Caco-2 (cell line): ENCODE measurements at regions not wholly inside any gene's neighbourhood (a gene's known extent, or its start where the extent isn't known, plus 50 kb on each side); places are given as distances from the start of the nearest gene placed in this dataset.

Source experiments
- BruUV-seq: library from RNA; stranded (reverse); fragments of 400-500 nt; replicated peaks from 2 replicates; lab custom pipeline; 2021; lab: Mats Ljungman, UMichigan
- CTCF ChIA-PET: fragments of 300-600 bp; sonication (Branson Sonifier 250); formaldehyde crosslinking; loops from one replicate; lab custom pipeline; 2022; ENCODE audit warnings: antibody characterized with exemption; lab: Charles Lee
- POLR2A ChIA-PET: fragments of 300-600 bp; sonication (Branson Sonifier 250); formaldehyde crosslinking; loops from one replicate; lab custom pipeline; 2022; ENCODE audit warnings: antibody characterized with exemption; lab: Charles Lee
- DNase-seq, 2 experiments: peaks; one replicate each; pipeline versions ENCODE4 v3.0.0 to v3.0.0-alpha.2; 2020 to 2022
- H3K27me3 ChIP-seq: replicated peaks from 2 replicates; pipeline ENCODE4 v1.6.0; 2011; ENCODE audit warnings: low read length; ENCODE audit not compliant: control insufficient read depth, insufficient read depth
- H3K36me3 ChIP-seq: 2 replicates; pipeline ENCODE4 v1.5.1; 2011; ENCODE audit warnings: low read length; ENCODE audit not compliant: control insufficient read depth, insufficient read depth
- H3K4me1 ChIP-seq: fragments of 250-450 bp; sonication (Bioruptor Pico); 2 replicates; pipeline ENCODE4 v1.5.1; 2020; ENCODE audit warnings: mild to moderate bottlenecking
- H3K4me3 ChIP-seq: 2 replicates; pipeline ENCODE4 v1.5.1; 2011; ENCODE audit warnings: low read depth, mild to moderate bottlenecking, control low read depth, low read length
- H3K9me3 ChIP-seq: fragments of 250-450 bp; sonication (Bioruptor Pico); 2 replicates; pipeline ENCODE4 v1.5.1; 2020; ENCODE audit warnings: mild to moderate bottlenecking, moderate library complexity
- H3K27ac Mint-ChIP-seq: one replicate; pipeline ENCODE4 v1.8.0; 2022; ENCODE audit warnings: mixed read lengths; ENCODE audit not compliant: unreplicated experiment
- H3K27me3 Mint-ChIP-seq: one replicate; pipeline ENCODE4 v1.8.0; 2022; ENCODE audit warnings: mixed read lengths; ENCODE audit not compliant: insufficient read depth, unreplicated experiment
- H3K36me3 Mint-ChIP-seq: one replicate; pipeline ENCODE4 v1.8.0; 2022; ENCODE audit warnings: mild to moderate bottlenecking, mixed read lengths; ENCODE audit not compliant: insufficient read depth, unreplicated experiment
- H3K4me1 Mint-ChIP-seq: one replicate; pipeline ENCODE4 v1.8.0; 2022; ENCODE audit warnings: low read depth, mixed read lengths; ENCODE audit not compliant: unreplicated experiment
- H3K4me3 Mint-ChIP-seq: one replicate; pipeline ENCODE4 v1.8.0; 2022; ENCODE audit warnings: mild to moderate bottlenecking, moderate library complexity, mixed read lengths; ENCODE audit not compliant: unreplicated experiment
- H3K9me3 Mint-ChIP-seq: one replicate; pipeline ENCODE4 v1.8.0; 2022; ENCODE audit warnings: mixed read lengths; ENCODE audit not compliant: unreplicated experiment
- intact Hi-C: fragments of 100-400 bp; cut with micrococcal nuclease; formaldehyde crosslinking; loops from one replicate; pipeline ENCODE4 v1.10.0; 2022; ENCODE audit not compliant: unreplicated experiment
- TF ChIP-seq, protein P1 (sequence below), 2 experiments: fragments of 200-600 bp in 1 of 2; IDR thresholded peaks; 1 replicate in 1 of 2; 2 replicates in 1 of 2; pipeline versions ENCODE4 v1.5.1 to v1.8.0; 2011 to 2022; ENCODE audit warnings: antibody characterized with exemption in 1 of 2, control low read depth in 1 of 2, inconsistent platforms in 1 of 2, low read depth in 1 of 2, low read length in 1 of 2, mild to moderate bottlenecking in 1 of 2, moderate library complexity in 1 of 2; ENCODE audit not compliant: insufficient read depth in 1 of 2, severe bottlenecking in 1 of 2, unreplicated experiment in 1 of 2

DNA sequence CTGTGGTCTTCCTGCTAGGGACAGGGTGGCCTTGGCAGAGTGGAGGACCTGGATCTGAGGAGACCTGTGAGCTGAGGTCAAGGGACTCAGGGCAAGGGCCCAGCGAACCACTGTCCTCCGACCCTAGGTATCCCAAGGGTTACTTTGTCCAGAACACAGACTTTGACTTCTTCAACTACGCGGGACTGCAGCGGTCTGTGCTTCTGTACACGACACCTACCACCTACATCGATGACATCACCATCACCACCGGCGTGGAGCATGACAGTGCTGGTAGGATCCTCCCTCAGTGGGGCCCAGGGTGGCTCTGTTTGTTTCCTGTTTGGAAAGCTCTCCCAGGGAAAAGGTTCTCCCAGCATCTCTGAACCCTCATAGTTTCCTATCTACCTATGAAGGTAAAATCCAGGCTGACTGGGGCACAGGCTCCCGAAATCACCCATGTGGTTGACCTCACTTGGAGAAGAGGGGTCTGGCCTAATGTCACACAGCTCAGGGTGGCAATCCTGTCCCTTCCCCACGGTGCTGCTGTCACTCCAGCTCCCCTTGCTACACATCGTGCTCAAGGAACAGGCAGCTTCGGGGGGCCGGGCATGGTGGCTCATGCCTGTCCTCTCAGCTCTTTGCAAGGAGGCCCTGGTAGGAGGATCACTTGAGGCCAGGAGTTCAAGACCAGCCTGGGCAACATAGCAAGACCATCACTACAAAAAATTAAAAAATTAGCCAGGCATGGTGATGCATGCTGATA lies 57.6 kb downstream of the ZNF727 start:
- no peak for DNase-seq
- Mint-ChIP-seq H3K36me3 (no peaks in the 10 kb centered on the region), H3K4me3 (no peak overlapping the region)

DNA sequence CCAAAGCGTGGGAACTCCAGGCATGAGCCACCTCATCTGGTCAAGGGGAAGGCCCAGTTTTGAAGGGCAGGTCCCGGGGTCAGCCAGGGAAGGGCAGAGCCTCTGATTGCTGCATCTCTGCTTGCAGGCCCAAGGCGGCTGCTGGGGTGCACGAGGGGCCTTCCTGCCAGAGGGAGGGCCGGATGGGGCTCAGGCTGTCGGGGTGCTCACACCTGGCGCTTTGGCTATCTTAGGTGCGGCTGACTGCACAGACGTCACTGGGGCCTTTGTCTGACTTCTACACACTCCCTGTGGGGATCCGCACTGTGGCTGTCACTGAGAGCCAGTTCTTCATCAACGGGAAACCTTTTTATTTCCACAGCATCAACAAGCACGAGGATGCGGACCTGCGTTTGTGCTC lies 68.7 kb downstream of the ZNF727 start:
- Histone ChIP-seq H3K27me3 (no peaks in the 10 kb centered on the region), H3K4me1 (no peaks in the 10 kb centered on the region), H3K36me3 (no peaks in the 10 kb centered on the region), H3K9me3 (peaks cover 10% of the 10 kb centered on the region), H3K4me3 (no peak overlapping the region)
- BruUV-seq = no TSS peak
- Mint-ChIP-seq H3K9me3 (peaks cover 13% of the 10 kb centered on the region), H3K4me1 (no peaks in the 10 kb centered on the region), H3K27me3 (no peaks in the 10 kb centered on the region), H3K27ac (no peak overlapping the region), H3K36me3 (no peaks in the 10 kb centered on the region), H3K4me3 (no peak overlapping the region)
- no peak for DNase-seq
- ChIA-PET CTCF (no interaction called here), POLR2A (no interaction called here)
- intact Hi-C loops = no loop called here
- TF ChIP-seq, protein P1, sequence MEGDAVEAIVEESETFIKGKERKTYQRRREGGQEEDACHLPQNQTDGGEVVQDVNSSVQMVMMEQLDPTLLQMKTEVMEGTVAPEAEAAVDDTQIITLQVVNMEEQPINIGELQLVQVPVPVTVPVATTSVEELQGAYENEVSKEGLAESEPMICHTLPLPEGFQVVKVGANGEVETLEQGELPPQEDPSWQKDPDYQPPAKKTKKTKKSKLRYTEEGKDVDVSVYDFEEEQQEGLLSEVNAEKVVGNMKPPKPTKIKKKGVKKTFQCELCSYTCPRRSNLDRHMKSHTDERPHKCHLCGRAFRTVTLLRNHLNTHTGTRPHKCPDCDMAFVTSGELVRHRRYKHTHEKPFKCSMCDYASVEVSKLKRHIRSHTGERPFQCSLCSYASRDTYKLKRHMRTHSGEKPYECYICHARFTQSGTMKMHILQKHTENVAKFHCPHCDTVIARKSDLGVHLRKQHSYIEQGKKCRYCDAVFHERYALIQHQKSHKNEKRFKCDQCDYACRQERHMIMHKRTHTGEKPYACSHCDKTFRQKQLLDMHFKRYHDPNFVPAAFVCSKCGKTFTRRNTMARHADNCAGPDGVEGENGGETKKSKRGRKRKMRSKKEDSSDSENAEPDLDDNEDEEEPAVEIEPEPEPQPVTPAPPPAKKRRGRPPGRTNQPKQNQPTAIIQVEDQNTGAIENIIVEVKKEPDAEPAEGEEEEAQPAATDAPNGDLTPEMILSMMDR (IDR thresholded peaks at IDR 0.05; ENCODE audit: insufficient read depth in 1 of 2, low read depth in 1 of 2, low read length in 1 of 2, severe bottlenecking in 1 of 2, unreplicated experiment in 1 of 2) = no peak

More for the DNA sequence above, 57.6 kb downstream of the ZNF727 start:
- H3K9me3 ChIP-seq = peaks cover 10% of the 10 kb centered on the region
- ChIA-PET CTCF (no interaction called here), POLR2A (no interaction called here)
- no peaks in the 10 kb centered on the region for H3K4me1 Mint-ChIP-seq
- no peaks in the 10 kb centered on the region for H3K36me3 ChIP-seq
- H3K4me1 ChIP-seq = no peaks in the 10 kb centered on the region
- TF ChIP-seq, protein P1 (IDR thresholded peaks at IDR 0.05; ENCODE audit: insufficient read depth in 1 of 2, low read depth in 1 of 2, low read length in 1 of 2, severe bottlenecking in 1 of 2, unreplicated experiment in 1 of 2) = no peak
- no peaks in the 10 kb centered on the region for H3K9me3 Mint-ChIP-seq
- no peak overlapping the region for H3K4me3 ChIP-seq
- intact Hi-C loops = no loop called here
- BruUV-seq = no TSS peak
- no peak overlapping the region for H3K27ac Mint-ChIP-seq
- H3K27me3 Mint-ChIP-seq = no peaks in the 10 kb centered on the region
- no peaks in the 10 kb centered on the region for H3K27me3 ChIP-seq

DNA sequence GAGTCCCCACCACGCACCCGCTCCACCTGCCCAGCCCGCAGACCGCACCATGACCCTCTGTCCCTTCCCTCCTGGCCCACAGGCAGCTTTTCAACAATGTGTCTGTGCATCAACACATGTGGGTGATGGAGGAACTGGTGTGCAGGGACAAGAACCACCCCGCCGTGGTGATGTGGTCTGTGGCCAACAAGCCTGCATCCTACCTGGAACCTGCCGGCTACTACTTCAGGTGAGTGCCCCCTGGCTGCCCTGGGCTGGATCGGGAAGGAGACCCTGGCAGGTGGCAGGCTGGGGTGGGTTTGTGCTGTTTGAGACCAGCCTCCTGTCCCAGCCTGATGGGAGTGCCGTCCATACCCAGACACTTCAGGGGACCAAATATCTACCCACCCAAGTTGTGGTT lies 69.6 kb downstream of the ZNF727 start:
- BruUV-seq = no TSS peak

More for the DNA sequence above, 69.6 kb downstream of the ZNF727 start:
- H3K4me3 Mint-ChIP-seq = no peak overlapping the region
- no peaks in the 10 kb centered on the region for H3K27me3 Mint-ChIP-seq
- Histone ChIP-seq H3K4me3 (no peak overlapping the region), H3K36me3 (no peaks in the 10 kb centered on the region), H3K27me3 (no peaks in the 10 kb centered on the region), H3K4me1 (no peaks in the 10 kb centered on the region), H3K9me3 (peaks cover 7% of the 10 kb centered on the region)
- TF ChIP-seq, protein P1 (IDR thresholded peaks at IDR 0.05; ENCODE audit: insufficient read depth in 1 of 2, low read depth in 1 of 2, low read length in 1 of 2, severe bottlenecking in 1 of 2, unreplicated experiment in 1 of 2) = no peak
- H3K36me3 Mint-ChIP-seq = no peaks in the 10 kb centered on the region
- POLR2A ChIA-PET = no interaction called here
- no peaks in the 10 kb centered on the region for H3K4me1 Mint-ChIP-seq
- H3K9me3 Mint-ChIP-seq = peaks cover 13% of the 10 kb centered on the region
- intact Hi-C loops = no loop called here
- H3K27ac Mint-ChIP-seq = no peak overlapping the region
- DNase-seq = no peak
- CTCF ChIA-PET = no interaction called here
